ENCODE measurements at regions not wholly inside any gene's neighbourhood (a gene's known extent, or its start where the extent isn't known, plus 50 kb on each side); places are given as distances from the start of the nearest gene placed in this dataset.
"Not testable (repeated sequence)": the region's sequence is repeated elsewhere in the genome, so short reads cannot be mapped to it uniquely, and the experiment has no call there.

DNA sequence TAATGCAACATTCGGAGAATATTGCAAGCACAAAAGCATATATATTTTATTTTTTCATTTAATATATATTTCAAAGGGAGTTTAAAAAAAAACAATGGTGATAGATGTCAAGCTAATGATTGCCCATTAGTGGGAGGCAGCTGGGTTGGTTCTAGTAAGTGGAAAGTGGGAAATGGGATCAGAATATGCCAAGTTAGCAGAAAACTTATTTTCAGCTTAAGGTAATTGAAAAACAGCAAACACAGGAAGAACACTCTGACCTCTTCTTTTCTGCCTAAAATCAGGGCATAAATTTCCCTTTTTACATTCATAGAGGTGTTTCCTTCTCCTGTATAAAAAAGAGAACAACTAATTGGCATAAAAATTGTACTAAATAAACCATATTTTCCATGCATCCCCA lies 535.3 kb upstream of the SYT4 start:
- no peak overlapping the region for H3K27ac ChIP-seq
- no peak overlapping the region for H3K4me3 ChIP-seq
- in situ Hi-C loops (cut with MboI; ENCODE audit: low pct_unique_long_range_greater_than_20kb in 2 of 9, low sequenced_read_pairs in 9 of 9, unreplicated experiment in 9 of 9) = no loop called here
- H3K4me1 ChIP-seq (replicated peaks in 1 of 2) = no peaks in the 10 kb centered on the region
- 40 to 100% (median 100%) methylated on average over 1 of the region's 1 CpG; no CpG with 5 or more reads in 3 of the 10 experiments for WGBS, 10 experiments
- no peak for ATAC-seq (replicated peaks in 6 of 8)

DNA sequence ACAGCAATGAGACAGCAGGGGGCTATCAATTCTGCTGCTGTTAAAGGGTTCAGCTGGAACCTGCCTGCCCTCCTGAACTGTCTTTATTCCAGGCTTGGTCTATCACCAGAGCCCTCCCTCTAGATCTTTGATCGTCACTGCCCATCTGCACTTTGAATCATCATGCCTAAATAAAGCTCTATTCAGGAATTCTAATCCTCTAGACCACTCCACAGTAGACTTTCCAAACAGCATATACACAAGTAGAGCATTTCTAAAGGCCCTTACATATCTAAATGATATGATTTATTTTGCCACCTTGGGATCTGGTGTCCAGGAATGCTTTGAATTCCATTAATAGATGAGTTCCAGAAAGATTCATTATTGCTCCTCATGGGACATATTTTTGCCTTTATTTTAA lies 542.1 kb upstream of the SYT4 start:
- in situ Hi-C loops (cut with MboI; ENCODE audit: low pct_unique_long_range_greater_than_20kb in 2 of 9, low sequenced_read_pairs in 9 of 9, unreplicated experiment in 9 of 9) = no loop called here
- Histone ChIP-seq H3K4me3 (no peak overlapping the region), H3K4me1 (replicated peaks in 1 of 2) (peaks cover 0 to 9% of the 10 kb centered on the region in 2 donors), H3K27ac (no peak overlapping the region)
- ATAC-seq (replicated peaks in 6 of 8) = peak in 2 of 8 experiments; percentile 22 to 69
- 33 to 75% (median 51%) methylated on average over 1 of the region's 1 CpG; no CpG with 5 or more reads in 6 of the 10 experiments for WGBS, 10 experiments

DNA sequence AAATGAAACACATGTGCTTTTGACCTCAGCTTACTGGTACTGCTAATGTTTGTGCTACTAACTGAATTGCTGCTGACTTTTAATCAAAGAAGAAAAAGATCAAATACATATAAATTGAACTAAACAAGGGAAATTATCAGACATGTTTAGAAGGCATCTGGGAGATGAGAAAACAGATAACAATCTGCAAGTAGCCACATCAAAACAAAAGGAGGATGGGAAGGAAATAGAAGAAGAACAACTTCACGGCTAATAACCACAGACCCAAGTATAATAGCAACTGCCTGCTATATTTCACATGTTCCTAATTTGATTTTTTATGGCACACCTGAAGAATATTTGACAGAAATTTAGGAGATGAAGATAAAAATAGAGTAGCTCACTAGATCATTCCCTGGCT lies 542.6 kb upstream of the SYT4 start:
- Histone ChIP-seq H3K4me3 (no peak overlapping the region), H3K27ac (no peak overlapping the region), H3K4me1 (replicated peaks in 1 of 2) (peaks cover 0 to 9% of the 10 kb centered on the region in 2 donors)
- ATAC-seq (replicated peaks in 6 of 8) = no peak
- 36 to 100% (median 97%) methylated on average over 1 of the region's 1 CpG; no CpG with 5 or more reads in 2 of the 10 experiments for WGBS, 10 experiments
- in situ Hi-C loops (cut with MboI; ENCODE audit: low pct_unique_long_range_greater_than_20kb in 2 of 9, low sequenced_read_pairs in 9 of 9, unreplicated experiment in 9 of 9) = no loop called here

DNA sequence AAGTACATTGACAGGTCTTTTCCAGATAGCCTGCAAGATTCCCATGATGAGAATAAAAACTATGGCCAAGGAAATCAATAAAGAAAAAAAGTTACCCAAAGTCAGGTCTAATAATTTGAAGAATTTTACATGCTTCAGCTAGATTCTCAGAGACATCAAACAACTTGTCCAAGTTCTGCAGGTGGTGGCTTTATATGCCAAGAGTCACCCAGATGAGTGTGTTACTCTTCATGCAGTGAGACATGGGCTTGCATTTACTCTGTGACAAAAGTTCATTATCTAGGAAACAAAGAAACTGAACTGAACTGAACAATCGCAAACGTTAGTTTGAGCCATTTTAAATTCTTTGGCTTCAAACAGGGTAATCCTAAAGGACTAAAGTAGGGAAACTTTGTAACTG lies 548.5 kb upstream of the SYT4 start:
- 50 to 91% (median 69%) methylated on average over 2 of the region's 2 CpGs; no CpG with 5 or more reads in 3 of the 10 experiments for WGBS, 10 experiments

DNA sequence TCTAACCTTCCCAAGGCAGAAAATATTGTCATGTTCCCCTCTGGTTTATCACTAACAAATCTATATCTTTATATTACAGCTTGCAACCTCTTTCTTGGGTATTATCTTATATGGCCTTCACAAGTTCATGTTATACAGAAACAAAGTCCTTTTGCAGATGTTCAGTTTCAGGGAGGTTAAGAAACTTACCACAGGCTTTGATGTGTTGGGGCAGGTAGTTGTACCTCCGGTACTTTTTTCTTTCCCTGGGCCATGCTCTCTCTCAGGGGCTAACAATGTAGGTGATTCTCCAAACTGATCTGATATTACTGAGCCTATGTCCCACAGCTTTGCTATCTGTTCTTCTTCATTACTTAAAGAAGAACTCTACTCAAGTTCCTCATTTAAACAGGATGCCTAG lies 548.9 kb upstream of the SYT4 start:
- in situ Hi-C loops (cut with MboI; ENCODE audit: low pct_unique_long_range_greater_than_20kb in 2 of 9, low sequenced_read_pairs in 9 of 9, unreplicated experiment in 9 of 9) = no loop called here
- WGBS, 10 experiments = 40 to 100% (median 100%) methylated on average over 1 of the region's 1 CpG; no CpG with 5 or more reads in 4 of the 10 experiments
- ATAC-seq (replicated peaks in 6 of 8) = no peak
- Histone ChIP-seq H3K4me1 (replicated peaks in 1 of 2) (peaks cover 2 to 13% of the 10 kb centered on the region in 2 donors), H3K27ac (no peak overlapping the region), H3K4me3 (no peak overlapping the region)

More for the DNA sequence above, 548.5 kb upstream of the SYT4 start:
- no peak overlapping the region for H3K27ac ChIP-seq
- peaks cover 0 to 8% of the 10 kb centered on the region in 2 donors for H3K4me1 ChIP-seq (replicated peaks in 1 of 2)
- ATAC-seq (replicated peaks in 6 of 8) = no peak
- in situ Hi-C loops (cut with MboI; ENCODE audit: low pct_unique_long_range_greater_than_20kb in 2 of 9, low sequenced_read_pairs in 9 of 9, unreplicated experiment in 9 of 9) = no loop called here
- H3K4me3 ChIP-seq = no peak overlapping the region

DNA sequence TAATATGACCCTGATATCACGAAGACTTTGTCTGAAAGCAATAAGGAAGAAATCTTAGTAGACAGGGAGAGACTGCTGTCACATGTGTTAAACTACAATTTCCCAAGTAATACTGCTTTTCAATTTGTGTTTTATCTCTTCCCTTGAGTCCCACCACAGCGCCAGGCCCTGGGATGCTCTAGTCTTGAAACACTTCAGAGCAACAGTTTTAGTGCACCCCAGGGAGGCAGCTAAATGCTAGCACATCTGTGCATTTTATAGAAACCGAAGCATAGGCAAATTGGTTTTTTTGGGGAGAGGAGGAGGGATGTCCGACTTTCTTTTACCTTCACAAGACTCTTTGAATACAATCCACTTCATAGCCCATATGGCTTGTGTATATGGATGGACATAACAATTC lies 550.0 kb upstream of the SYT4 start:
- ATAC-seq (replicated peaks in 6 of 8) = no peak
- peaks cover 2 to 14% of the 10 kb centered on the region in 2 donors for H3K4me1 ChIP-seq (replicated peaks in 1 of 2)

DNA sequence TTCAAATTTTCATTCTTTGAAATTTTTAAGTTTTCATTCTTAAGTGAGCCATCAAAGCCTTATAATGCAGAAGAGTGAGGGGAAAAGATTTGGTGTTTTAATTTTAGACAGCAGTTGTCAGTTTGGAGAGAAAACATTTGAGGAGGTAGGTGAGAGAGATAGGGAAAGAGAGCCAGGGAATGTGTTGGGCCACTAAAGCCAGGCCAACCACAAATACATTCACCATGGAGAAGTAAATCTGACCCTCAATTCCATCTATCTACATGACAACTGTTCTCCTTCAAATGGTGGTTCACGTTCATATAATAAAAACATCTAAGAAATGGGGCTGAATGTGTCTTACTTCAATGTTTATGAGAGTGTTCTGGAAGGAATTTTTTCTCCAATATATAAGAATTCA lies 553.0 kb upstream of the SYT4 start:
- 14 to 100% (median 75%) methylated on average over 1 of the region's 1 CpG; no CpG with 5 or more reads in 2 of the 10 experiments for WGBS, 10 experiments
- Histone ChIP-seq H3K27ac (no peak overlapping the region), H3K4me1 (replicated peaks in 1 of 2) (peaks cover 2 to 14% of the 10 kb centered on the region in 2 donors), H3K4me3 (no peak overlapping the region)
- in situ Hi-C loops (cut with MboI; ENCODE audit: low pct_unique_long_range_greater_than_20kb in 2 of 9, low sequenced_read_pairs in 9 of 9, unreplicated experiment in 9 of 9) = no loop called here
- peak in 1 of 8 experiments; percentile 21 for ATAC-seq (replicated peaks in 6 of 8)

More for the DNA sequence above, 550.0 kb upstream of the SYT4 start:
- Histone ChIP-seq H3K27ac (no peak overlapping the region), H3K4me3 (no peak overlapping the region)
- WGBS, 10 experiments = 18 to 75% (median 49%) methylated on average over 1 to 4 of the region's 4 CpGs
- in situ Hi-C loops (cut with MboI; ENCODE audit: low pct_unique_long_range_greater_than_20kb in 2 of 9, low sequenced_read_pairs in 9 of 9, unreplicated experiment in 9 of 9) = no loop called here

DNA sequence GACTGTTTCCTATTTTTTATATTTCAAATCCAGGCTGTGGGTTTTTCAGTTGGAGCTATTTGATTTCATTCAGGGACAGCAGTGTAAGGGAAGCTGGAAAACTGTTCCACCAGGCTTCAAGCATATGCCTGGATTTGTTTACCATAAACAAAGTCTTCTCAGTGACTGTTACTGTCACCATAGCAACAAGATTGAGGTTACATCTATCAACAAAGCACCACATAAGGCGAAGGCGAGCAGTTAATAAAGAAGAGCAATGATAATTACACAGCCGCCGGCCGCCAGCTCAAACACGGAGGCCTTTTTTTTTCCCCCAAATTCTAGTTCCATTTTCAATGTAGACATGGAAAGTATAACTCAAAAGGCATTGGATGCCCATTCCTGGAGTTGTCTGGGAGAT lies 553.7 kb upstream of the SYT4 start:
- in situ Hi-C loops (cut with MboI; ENCODE audit: low pct_unique_long_range_greater_than_20kb in 2 of 9, low sequenced_read_pairs in 9 of 9, unreplicated experiment in 9 of 9) = no loop called here
- WGBS, 10 experiments = 13 to 100% (median 67%) methylated on average over 1 to 6 of the region's 6 CpGs; no CpG with 5 or more reads in 1 of the 10 experiments
- H3K4me1 ChIP-seq (replicated peaks in 1 of 2) = peaks cover 2 to 14% of the 10 kb centered on the region in 2 donors
- no peak overlapping the region for H3K4me3 ChIP-seq
- ATAC-seq (replicated peaks in 6 of 8) = peak; percentile 43 to 94 (median 62)
- no peak overlapping the region for H3K27ac ChIP-seq

DNA sequence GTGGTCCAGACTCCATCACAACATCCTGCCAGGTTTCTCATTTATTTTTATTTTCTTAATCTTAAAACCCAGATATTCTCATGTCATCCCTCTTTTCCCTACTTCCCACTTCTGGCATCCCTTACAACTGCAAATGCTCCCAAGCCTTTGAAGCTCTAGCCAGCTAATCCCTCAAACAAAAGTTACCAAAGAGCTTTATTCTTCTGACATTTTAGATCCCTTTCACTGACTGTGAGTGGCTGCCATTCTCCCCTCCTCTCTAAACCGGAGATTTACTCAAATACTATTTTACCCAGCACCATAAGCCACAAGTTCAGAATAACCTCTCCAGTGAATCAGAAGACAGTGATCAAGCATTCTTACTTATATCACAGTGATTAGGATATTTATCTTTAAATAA lies 569.0 kb upstream of the SYT4 start:
- Histone ChIP-seq H3K4me3 (no peak overlapping the region), H3K27ac (no peak overlapping the region), H3K4me1 (replicated peaks in 1 of 2) (peaks cover 0 to 3% of the 10 kb centered on the region in 2 donors)
- in situ Hi-C loops (cut with MboI; ENCODE audit: low pct_unique_long_range_greater_than_20kb in 2 of 9, low sequenced_read_pairs in 9 of 9, unreplicated experiment in 9 of 9) = no loop called here
- 0 to 42% (median 14%) methylated on average over 1 of the region's 1 CpG; no CpG with 5 or more reads in 3 of the 10 experiments for WGBS, 10 experiments
- ATAC-seq (replicated peaks in 6 of 8) = no peak

DNA sequence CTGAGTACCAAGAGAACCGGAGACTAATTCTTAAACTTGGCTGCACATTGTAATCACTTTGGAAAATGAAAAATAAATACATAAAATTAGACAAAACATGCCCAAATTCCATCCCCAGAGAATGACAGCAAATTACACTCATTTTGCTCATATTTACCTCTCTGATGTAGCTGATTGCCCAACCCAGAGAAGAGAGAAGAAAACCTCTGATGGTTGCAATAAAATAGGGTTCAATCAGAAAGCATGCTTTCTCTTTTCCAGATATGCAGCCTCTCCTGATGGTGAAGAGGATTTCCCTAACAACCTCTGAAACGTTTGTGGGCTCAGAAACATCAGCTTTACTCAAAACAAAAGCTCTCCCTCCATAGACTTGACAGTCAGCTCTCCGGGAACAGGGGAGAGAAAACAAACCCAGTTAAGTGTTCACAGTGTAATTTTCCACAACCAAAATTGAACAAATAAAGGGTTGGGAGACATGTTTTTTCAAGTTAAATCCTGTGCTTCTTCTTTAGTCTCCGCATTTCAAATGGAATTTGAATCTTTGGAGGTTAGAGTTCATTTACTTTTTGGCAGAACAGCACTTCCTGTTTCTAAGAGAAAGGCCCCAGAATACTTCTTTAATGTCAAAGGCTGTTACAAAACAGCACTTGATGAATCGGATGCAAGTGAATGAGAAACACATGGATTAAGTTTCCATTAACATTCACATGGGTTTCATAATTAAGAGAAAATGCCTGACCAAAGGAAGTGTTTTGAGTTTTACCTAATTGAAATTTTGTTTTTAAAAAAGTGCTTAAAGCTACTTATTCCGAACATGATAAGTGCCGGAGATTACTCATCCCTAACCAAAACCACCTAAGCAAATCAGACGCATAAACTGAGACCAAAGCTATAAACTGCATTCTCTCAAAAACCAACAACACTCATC lies 570.1 kb upstream of the SYT4 start:
- WGBS, 10 experiments = 9 to 100% (median 50%) methylated on average over 4 to 8 of the region's 8 CpGs
- no peak overlapping the region for H3K27ac ChIP-seq
- ATAC-seq (replicated peaks in 6 of 8) = peak in 3 of 8 experiments; percentile 26 to 55 (median 34)
- in situ Hi-C loops (cut with MboI; ENCODE audit: low pct_unique_long_range_greater_than_20kb in 2 of 9, low sequenced_read_pairs in 9 of 9, unreplicated experiment in 9 of 9) = no loop called here
- H3K4me1 ChIP-seq (replicated peaks in 1 of 2) = peaks cover 0 to 3% of the 10 kb centered on the region in 2 donors
- H3K4me3 ChIP-seq = no peak overlapping the region

DNA sequence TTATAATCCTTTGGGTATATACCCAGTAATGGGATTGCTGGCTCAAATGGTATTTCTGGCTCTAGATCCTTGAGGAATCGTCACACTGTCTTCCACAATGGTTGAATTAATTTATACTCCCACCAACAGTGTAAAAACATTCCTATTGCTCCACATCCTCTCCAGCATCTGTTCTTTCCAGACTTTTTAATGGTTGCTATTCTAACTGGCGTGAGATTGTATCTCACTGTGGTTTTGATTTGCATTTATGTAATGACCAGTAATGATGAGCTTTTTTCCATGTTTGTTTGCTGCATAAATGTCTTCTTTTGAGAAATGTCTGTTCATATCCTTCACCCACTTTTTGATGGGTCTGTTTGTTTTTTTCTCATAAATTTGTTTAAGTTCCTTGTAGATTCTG lies 572.5 kb upstream of the SYT4 start:
- WGBS, 10 experiments = 20 to 100% (median 63%) methylated on average over 1 to 2 of the region's 2 CpGs; no CpG with 5 or more reads in 4 of the 10 experiments
- ATAC-seq (replicated peaks in 6 of 8); in situ Hi-C loops (cut with MboI; ENCODE audit: low pct_unique_long_range_greater_than_20kb in 2 of 9, low sequenced_read_pairs in 9 of 9, unreplicated experiment in 9 of 9): not testable (repeated sequence)

DNA sequence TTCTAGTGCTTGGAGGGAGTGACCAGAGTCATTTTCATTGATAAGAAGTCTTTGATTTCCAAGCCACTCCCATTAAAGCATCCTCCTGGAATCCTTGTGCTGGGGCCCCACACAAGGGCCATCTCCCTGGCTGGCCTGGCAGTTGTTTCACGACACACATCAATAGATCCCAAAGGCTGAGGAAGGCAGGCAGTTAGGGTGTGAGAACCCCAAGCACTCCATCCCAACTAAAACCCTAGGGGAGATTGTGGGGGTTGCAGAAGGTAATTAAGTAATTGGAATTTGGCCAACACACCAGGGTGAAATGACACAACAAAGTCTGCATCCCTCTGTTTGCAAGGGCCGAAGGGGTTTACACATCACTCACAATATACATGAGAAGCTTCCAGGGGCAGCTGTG lies 578.1 kb upstream of the SYT4 start:
- WGBS, 10 experiments = 28 to 80% (median 45%) methylated on average over 1 to 2 of the region's 2 CpGs; no CpG with 5 or more reads in 6 of the 10 experiments
- Histone ChIP-seq H3K4me1 (replicated peaks in 1 of 2) (no peaks in the 10 kb centered on the region), H3K4me3 (no peak overlapping the region), H3K27ac (no peak overlapping the region)
- ATAC-seq (replicated peaks in 6 of 8) = no peak
- in situ Hi-C loops (cut with MboI; ENCODE audit: low pct_unique_long_range_greater_than_20kb in 2 of 9, low sequenced_read_pairs in 9 of 9, unreplicated experiment in 9 of 9) = no loop called here

More for the DNA sequence above, 572.5 kb upstream of the SYT4 start:
- H3K4me1 ChIP-seq (replicated peaks in 1 of 2); H3K4me3 ChIP-seq; H3K27ac ChIP-seq: not testable (repeated sequence)

DNA sequence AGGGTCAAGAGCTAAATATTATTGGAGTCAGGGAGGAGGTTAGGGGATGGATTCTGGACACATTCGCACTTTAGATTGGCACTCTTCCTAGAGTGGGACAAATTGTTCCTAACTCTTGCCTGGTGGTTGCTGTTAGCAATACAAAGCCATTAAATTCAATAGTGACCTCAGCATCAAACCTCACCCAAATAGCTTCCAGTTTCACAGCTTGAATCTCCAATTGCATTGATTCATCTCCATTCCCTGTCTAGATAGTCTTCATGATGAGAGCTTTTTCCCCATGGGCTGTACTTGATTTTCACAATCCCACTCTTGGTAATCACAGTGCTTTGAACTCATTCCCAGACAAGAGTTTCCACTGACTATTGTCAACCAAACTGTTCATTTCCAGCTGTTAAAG lies 585.9 kb upstream of the SYT4 start:
- ATAC-seq (replicated peaks in 6 of 8) = peak in 2 of 8 experiments; percentile 46 to 56
- 0 to 88% (median 33%) methylated on average over 1 of the region's 1 CpG; no CpG with 5 or more reads in 5 of the 10 experiments for WGBS, 10 experiments
- H3K4me3 ChIP-seq = no peak overlapping the region
- H3K27ac ChIP-seq = no peak overlapping the region
- in situ Hi-C loops (cut with MboI; ENCODE audit: low pct_unique_long_range_greater_than_20kb in 2 of 9, low sequenced_read_pairs in 9 of 9, unreplicated experiment in 9 of 9) = no loop called here
- peaks cover 0 to 15% of the 10 kb centered on the region in 2 donors for H3K4me1 ChIP-seq (replicated peaks in 1 of 2)
